A549 (cell line): ENCODE measurements at regions not wholly inside any gene's neighbourhood (a gene's known extent, or its start where the extent isn't known, plus 50 kb on each side); places are given as distances from the start of the nearest gene placed in this dataset.

Experiments used
- CHD2 ChIP-seq: fragments of 150-350 bp; IDR thresholded peaks from 2 replicates; pipeline ENCODE4 v1.6.1; 2014; ENCODE audit warnings: low read length; ENCODE audit not compliant: partially characterized antibody
- CTCF ChIP-seq: fragments of >200 bp; sonication (Bioruptor Twin); formaldehyde crosslinking; IDR thresholded peaks from 3 replicates; pipeline ENCODE4 v1.5.1; 2016
- EHMT2 ChIP-seq: fragments of 200-600 bp; sonication (generic); IDR thresholded peaks from 2 replicates; pipeline ENCODE4 v1.6.1; 2016; ENCODE audit warnings: antibody characterized with exemption, low read depth, mild to moderate bottlenecking, moderate library complexity
- JUN ChIP-seq, 2 experiments: fragments of >200 bp; sonication (Bioruptor Twin); formaldehyde crosslinking; IDR thresholded peaks; 2 replicates in 1 of 2; 3 replicates in 1 of 2; pipeline ENCODE4 v1.6.1; 2016 to 2017
- POLR2A ChIP-seq: IDR thresholded peaks from 2 replicates; pipeline ENCODE4 v1.6.1; 2012; ENCODE audit warnings: mild to moderate bottlenecking, low read length
- ZNF302 ChIP-seq: fragments of 250-450 bp; sonication (Bioruptor Pico); IDR thresholded peaks from 2 replicates; pipeline ENCODE4 v1.9.0; 2021; ENCODE audit warnings: inconsistent platforms, mild to moderate bottlenecking, moderate library complexity

GRCh38 chr7:91568138-91568537, 303.9 kb downstream of the FZD1 start:
- no peak for TF ChIP-seq CTCF
- TF ChIP-seq CHD2 = no peak
- no peak for TF ChIP-seq ZNF302 (CRISPR knock-in tag)
- TF ChIP-seq POLR2A = no peak
- TF ChIP-seq JUN (IDR thresholded peaks at IDR 0.05) = no peak
- TF ChIP-seq EHMT2 = no peak
